SK-N-SH (cell line): ENCODE measurements at regions not wholly inside any gene's neighbourhood (a gene's known extent, or its start where the extent isn't known, plus 50 kb on each side); places are given as distances from the start of the nearest gene placed in this dataset.

Experiments used
- CTCF ChIA-PET: fragments of 300-600, 350-600 bp; formaldehyde crosslinking; extraction: SDS; loops from one replicate; lab custom pipeline; 2021; lab: Yijun Ruan, JAX
- POLR2A ChIA-PET: fragments of 350-600 bp; sonication (Branson Sonifier 250); formaldehyde crosslinking; extraction: SDS; loops from one replicate; lab custom pipeline; 2020; ENCODE audit warnings: antibody characterized with exemption, inconsistent platforms; lab: Yijun Ruan, JAX
- DNase-seq: peaks from one replicate; pipeline ENCODE4 v3.0.0; 2012
- H2AFZ ChIP-seq: fragments of 200-600 bp; sonication (generic); 2 replicates; pipeline ENCODE4 v1.8.1; 2016; ENCODE audit warnings: antibody characterized with exemption, mild to moderate bottlenecking, low read depth
- H3F3A ChIP-seq: fragments of 200-600 bp; sonication (generic); replicated peaks from 2 replicates; pipeline ENCODE3; 2016; ENCODE audit warnings: antibody characterized with exemption, mild to moderate bottlenecking; ENCODE audit not compliant: insufficient read depth
- H3K27ac ChIP-seq, 2 experiments: fragments of 200-500 bp in 1 of 2; fragments of 200-600 bp in 1 of 2; sonication (Bioruptor generic) in 1 of 2; sonication (generic), shearing (Covaris generic) in 1 of 2; 2 replicates each; pipeline versions ENCODE4 v1.5.1 to v1.6.1; 2014 to 2016; ENCODE audit warnings: low read depth in 2 of 2, inconsistent platforms in 1 of 2, low read length in 1 of 2, mild to moderate bottlenecking in 1 of 2, mixed read lengths in 1 of 2
- H3K27me3 ChIP-seq: fragments of 200-600 bp; sonication (generic), shearing (Covaris generic); 2 replicates; pipeline ENCODE4 v1.6.1; 2016; ENCODE audit warnings: mixed run types; ENCODE audit not compliant: insufficient read depth
- H3K36me3 ChIP-seq, 2 experiments: fragments of 200-500 bp in 1 of 2; fragments of 200-600 bp in 1 of 2; sonication (Bioruptor generic) in 1 of 2; sonication (generic) in 1 of 2; replicated peaks in 1 of 2; 2 replicates each; pipeline versions ENCODE3 to v1.5.1; 2014 to 2016; ENCODE audit warnings: low read length in 1 of 2, mild to moderate bottlenecking in 1 of 2; ENCODE audit not compliant: insufficient read depth in 2 of 2, control insufficient read depth in 1 of 2
- H3K4me1 ChIP-seq, 2 experiments: fragments of 200-500 bp in 1 of 2; fragments of 200-600 bp in 1 of 2; sonication (Bioruptor generic) in 1 of 2; sonication (generic), shearing (Covaris generic) in 1 of 2; 2 replicates each; pipeline versions ENCODE4 v1.5.1 to v1.6.1; 2014 to 2016; ENCODE audit warnings: low read depth in 1 of 2, low read length in 1 of 2, mixed run types in 1 of 2; ENCODE audit not compliant: insufficient read depth in 2 of 2, control insufficient read depth in 1 of 2
- H3K4me2 ChIP-seq: fragments of 200-600 bp; sonication (generic), shearing (Covaris generic); 2 replicates; pipeline ENCODE4 v1.6.1; 2017; ENCODE audit warnings: mixed run types
- H3K4me3 ChIP-seq, 2 experiments: fragments of 200-500 bp in 1 of 2; fragments of 200-600 bp in 1 of 2; sonication (Bioruptor generic) in 1 of 2; sonication (generic), shearing (Covaris generic) in 1 of 2; 2 replicates each; pipeline versions ENCODE4 v1.5.1 to v1.8.1; 2014 to 2016; ENCODE audit warnings: low read depth in 2 of 2, inconsistent platforms in 1 of 2, low read length in 1 of 2, mild to moderate bottlenecking in 1 of 2, mixed read lengths in 1 of 2, moderate library complexity in 1 of 2
- H3K79me2 ChIP-seq: fragments of 200-600 bp; sonication (generic); 2 replicates; pipeline ENCODE4 v1.8.1; 2017; ENCODE audit warnings: mild to moderate bottlenecking; ENCODE audit not compliant: insufficient read depth
- H3K9ac ChIP-seq: fragments of 200-600 bp; sonication (generic); 2 replicates; pipeline ENCODE4 v1.6.1; 2017; ENCODE audit warnings: mixed run types
- H3K9me2 ChIP-seq: fragments of 200-600 bp; sonication (generic); 2 replicates; pipeline ENCODE4 v1.6.1; 2017; ENCODE audit warnings: mixed run types
- H3K9me3 ChIP-seq: fragments of 200-600 bp; sonication (generic); 2 replicates; pipeline ENCODE4 v1.6.1; 2017; ENCODE audit warnings: mixed run types, mild to moderate bottlenecking, moderate library complexity
- H4K20me1 ChIP-seq: fragments of 200-600 bp; sonication (generic); 2 replicates; pipeline ENCODE4 v1.6.1; 2017; ENCODE audit warnings: mild to moderate bottlenecking, mixed run types; ENCODE audit not compliant: insufficient read depth
- CHD2 ChIP-seq: fragments of 150-350 bp; IDR thresholded peaks from 2 replicates; pipeline ENCODE4 v1.6.1; 2018; ENCODE audit warnings: low read length; ENCODE audit not compliant: partially characterized antibody
- CTCF ChIP-seq: fragments of 200-600 bp; sonication (generic); IDR thresholded peaks from 2 replicates; pipeline ENCODE4 v1.6.1; 2017; ENCODE audit warnings: antibody characterized with exemption, mild to moderate bottlenecking, moderate library complexity
- ELF1 ChIP-seq: IDR thresholded peaks from 2 replicates; pipeline ENCODE4 v1.4.0; 2012
- EP300 ChIP-seq, 2 experiments: IDR thresholded peaks; 2 replicates each; pipeline versions ENCODE4 v1.4.0 to v1.6.1; 2012; ENCODE audit warnings: borderline replicate concordance in 1 of 2, low read depth in 1 of 2, low read length in 1 of 2
- EZH2phosphoT487 ChIP-seq: fragments of 200-600 bp; sonication (generic); IDR thresholded peaks from 2 replicates; pipeline ENCODE4 v1.6.1; 2017; ENCODE audit warnings: low read depth, mixed run types, mild to moderate bottlenecking, antibody characterized with exemption, moderate library complexity, borderline replicate concordance
- FOXJ3 ChIP-seq: sonication (generic); formaldehyde crosslinking; IDR thresholded peaks from 2 replicates; pipeline ENCODE4 v1.5.1; 2020; ENCODE audit warnings: mild to moderate bottlenecking, missing genetic modification reagents
- FOXM1 ChIP-seq: IDR thresholded peaks from 2 replicates; pipeline ENCODE4 v1.4.0; 2012; ENCODE audit warnings: low read depth, mild to moderate bottlenecking
- GABPA ChIP-seq: IDR thresholded peaks from 2 replicates; pipeline ENCODE4 v1.4.0; 2012; ENCODE audit warnings: low read depth, mild to moderate bottlenecking
- GATA2 ChIP-seq: sonication (generic); formaldehyde crosslinking; IDR thresholded peaks from 2 replicates; pipeline ENCODE4 v1.5.0; 2020; ENCODE audit warnings: mild to moderate bottlenecking, missing genetic modification reagents
- MAX ChIP-seq: IDR thresholded peaks from 2 replicates; pipeline ENCODE4 v1.4.0; 2012; ENCODE audit warnings: low read depth
- MEF2A ChIP-seq: IDR thresholded peaks from 2 replicates; pipeline ENCODE4 v1.4.0; 2012; ENCODE audit warnings: low read depth, borderline replicate concordance
- NFIC ChIP-seq: IDR thresholded peaks from 2 replicates; pipeline ENCODE4 v1.4.0; 2012; ENCODE audit warnings: borderline replicate concordance
- PBX3 ChIP-seq: IDR thresholded peaks from 2 replicates; pipeline ENCODE4; 2012
- POLR2AphosphoS5 ChIP-seq: IDR thresholded peaks from 2 replicates; pipeline ENCODE4 v1.6.1; 2012; ENCODE audit warnings: low read depth, low read length
- RAD21 ChIP-seq: IDR thresholded peaks from 2 replicates; pipeline ENCODE4 v1.6.1; 2012; ENCODE audit warnings: mild to moderate bottlenecking, low read length
- RCOR1 ChIP-seq: fragments of 150-350 bp; IDR thresholded peaks from 2 replicates; pipeline ENCODE4 v1.6.1; 2017; ENCODE audit warnings: antibody characterized with exemption, low read length
- TEAD4 ChIP-seq: IDR thresholded peaks from 2 replicates; pipeline ENCODE4 v1.4.0; 2012; ENCODE audit warnings: mild to moderate bottlenecking, borderline replicate concordance; ENCODE audit not compliant: insufficient read depth
- YY1 ChIP-seq: IDR thresholded peaks from 2 replicates; pipeline ENCODE4 v1.4.0; 2012; ENCODE audit warnings: low read depth, mild to moderate bottlenecking
- ZBTB33 ChIP-seq: IDR thresholded peaks from 2 replicates; pipeline ENCODE4 v1.4.0; 2012; ENCODE audit warnings: low read depth, borderline replicate concordance
- TF ChIP-seq, protein P1 (sequence below): IDR thresholded peaks from 2 replicates; pipeline ENCODE4 v1.4.0; 2012; ENCODE audit warnings: low read depth, borderline replicate concordance

GRCh38 chr4:112832493-112832892 lies 195.6 kb downstream of the LARP7 start:
- Histone ChIP-seq H3K27me3 (no peaks in the 10 kb centered on the region), H3K4me3 (no peak overlapping the region), H3K9ac (no peak overlapping the region), H3K79me2 (no peaks in the 10 kb centered on the region), H3K4me1 (no peaks in the 10 kb centered on the region), H3K9me2 (no peaks in the 10 kb centered on the region), H2AFZ (no peak overlapping the region), H3K27ac (no peak overlapping the region), H3K4me2 (no peak overlapping the region), H3K36me3 (no peaks in the 10 kb centered on the region), H3F3A (no peaks in the 10 kb centered on the region), H4K20me1 (no peaks in the 10 kb centered on the region), H3K9me3 (no peaks in the 10 kb centered on the region)
- CTCF ChIA-PET = interaction anchor here (0.9 kb wide), 1 partner anchor 70 kb away, joined by 3 read pairs; no protein-coding TSS in a partner anchor
- POLR2A ChIA-PET = no interaction called here
- TF ChIP-seq PBX3 = no peak
- TF ChIP-seq NFIC = no peak
- no peak for TF ChIP-seq RCOR1
- TF ChIP-seq EZH2phosphoT487 = no peak
- TF ChIP-seq, protein P1, sequence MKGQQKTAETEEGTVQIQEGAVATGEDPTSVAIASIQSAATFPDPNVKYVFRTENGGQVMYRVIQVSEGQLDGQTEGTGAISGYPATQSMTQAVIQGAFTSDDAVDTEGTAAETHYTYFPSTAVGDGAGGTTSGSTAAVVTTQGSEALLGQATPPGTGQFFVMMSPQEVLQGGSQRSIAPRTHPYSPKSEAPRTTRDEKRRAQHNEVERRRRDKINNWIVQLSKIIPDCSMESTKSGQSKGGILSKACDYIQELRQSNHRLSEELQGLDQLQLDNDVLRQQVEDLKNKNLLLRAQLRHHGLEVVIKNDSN = no peak
- TF ChIP-seq YY1 = no peak
- TF ChIP-seq EP300 (IDR thresholded peaks at IDR 0.05; ENCODE audit: borderline replicate concordance in 1 of 2, low read depth in 1 of 2, low read length in 1 of 2) = no peak
- no peak for TF ChIP-seq MEF2A
- TF ChIP-seq CTCF = no peak
- TF ChIP-seq MAX = no peak
- no peak for TF ChIP-seq POLR2AphosphoS5
- TF ChIP-seq FOXJ3 (CRISPR knock-in tag) = no peak
- no peak for TF ChIP-seq GABPA
- TF ChIP-seq GATA2 = no peak
- TF ChIP-seq CHD2 = no peak
- no peak for TF ChIP-seq ELF1
- TF ChIP-seq FOXM1 = no peak
- no peak for TF ChIP-seq ZBTB33
- TF ChIP-seq RAD21 = no peak
- TF ChIP-seq TEAD4 = no peak
- DNase-seq = no peak
